Thoracic aorta (tissue), 2 donors: ENCODE measurements at regions not wholly inside any gene's neighbourhood (a gene's known extent, or its start where the extent isn't known, plus 50 kb on each side); places are given as distances from the start of the nearest gene placed in this dataset.

Source experiments
- ATAC-seq: fragments of 150-250 bp; one replicate; pipeline ENCODE4 v1.8.0; 2017; ENCODE audit warnings: low read depth; ENCODE audit not compliant: insufficient number of reproducible peaks, low FRiP score
- DNase-seq: peaks from one replicate; pipeline ENCODE4 v3.0.0-alpha.2; 2020; ENCODE audit warnings: low spot score
- H3K27ac ChIP-seq, 2 donors: fragments of 200-600 bp; sonication (generic); 1 replicate in 1 of 2; 2 replicates in 1 of 2; pipeline ENCODE4 v1.5.1; 2016; ENCODE audit warnings: mild to moderate bottlenecking in 2 of 2, moderate library complexity in 2 of 2
- H3K27me3 ChIP-seq: fragments of 200-600 bp; sonication (generic); replicated peaks from 2 replicates; pipeline ENCODE4 v1.6.0; 2016; ENCODE audit warnings: mild to moderate bottlenecking; ENCODE audit not compliant: insufficient read depth
- H3K36me3 ChIP-seq: fragments of 200-600 bp; sonication (generic); one replicate; pipeline ENCODE4 v1.5.1; 2016
- H3K4me1 ChIP-seq, 2 donors: fragments of 200-600 bp; sonication (generic); 1 replicate in 1 of 2; 2 replicates in 1 of 2; pipeline versions ENCODE4 v1.5.1 to v1.6.0; 2016; ENCODE audit warnings: low read depth in 2 of 2, mild to moderate bottlenecking in 1 of 2; ENCODE audit not compliant: control insufficient read depth in 1 of 2
- H3K4me3 ChIP-seq: fragments of 200-600 bp; sonication (generic); 2 replicates; pipeline ENCODE4 v1.5.1; 2016; ENCODE audit warnings: mild to moderate bottlenecking
- H3K9me3 ChIP-seq: fragments of 200-600 bp; sonication (generic); 2 replicates; pipeline ENCODE4 v1.5.1; 2016
- TF ChIP-seq, protein P1 (sequence below): fragments of 200-600 bp; sonication (generic); IDR thresholded peaks from one replicate; pipeline ENCODE4 v1.5.1; 2019; ENCODE audit warnings: antibody characterized with exemption

DNA sequence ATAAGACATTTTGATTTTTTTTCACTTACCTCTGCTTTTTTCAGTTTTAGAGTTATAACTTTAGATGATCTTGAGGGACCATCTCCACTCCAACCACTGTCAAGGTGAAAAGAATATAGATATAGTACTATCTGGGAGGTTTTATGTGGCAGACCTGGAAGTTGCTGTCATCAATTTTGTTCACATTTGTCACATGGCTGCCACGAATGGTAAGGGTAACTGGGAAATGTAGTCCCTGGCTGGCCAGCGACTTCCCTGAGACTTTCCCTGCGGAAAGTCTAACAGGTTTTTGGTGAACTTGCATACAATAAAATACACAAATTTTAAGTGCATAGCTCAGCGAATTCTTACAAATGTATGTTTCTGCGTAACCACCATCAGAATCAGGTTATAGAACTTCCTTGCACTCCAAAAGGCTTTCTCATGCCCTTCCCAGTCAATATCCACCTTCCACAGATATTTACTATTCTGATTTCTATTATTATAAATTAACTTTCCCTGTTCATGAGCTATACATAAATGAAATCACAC is 121.5 kb downstream of the MAT2B start:
- Histone ChIP-seq H3K27me3 (no peaks in the 10 kb centered on the region), H3K27ac (no peak overlapping the region), H3K4me3 (no peak overlapping the region), H3K36me3 (no peaks in the 10 kb centered on the region), H3K9me3 (no peaks in the 10 kb centered on the region), H3K4me1 (no peaks in the 10 kb centered on the region)
- ATAC-seq, result no peak
- TF ChIP-seq, protein P1, sequence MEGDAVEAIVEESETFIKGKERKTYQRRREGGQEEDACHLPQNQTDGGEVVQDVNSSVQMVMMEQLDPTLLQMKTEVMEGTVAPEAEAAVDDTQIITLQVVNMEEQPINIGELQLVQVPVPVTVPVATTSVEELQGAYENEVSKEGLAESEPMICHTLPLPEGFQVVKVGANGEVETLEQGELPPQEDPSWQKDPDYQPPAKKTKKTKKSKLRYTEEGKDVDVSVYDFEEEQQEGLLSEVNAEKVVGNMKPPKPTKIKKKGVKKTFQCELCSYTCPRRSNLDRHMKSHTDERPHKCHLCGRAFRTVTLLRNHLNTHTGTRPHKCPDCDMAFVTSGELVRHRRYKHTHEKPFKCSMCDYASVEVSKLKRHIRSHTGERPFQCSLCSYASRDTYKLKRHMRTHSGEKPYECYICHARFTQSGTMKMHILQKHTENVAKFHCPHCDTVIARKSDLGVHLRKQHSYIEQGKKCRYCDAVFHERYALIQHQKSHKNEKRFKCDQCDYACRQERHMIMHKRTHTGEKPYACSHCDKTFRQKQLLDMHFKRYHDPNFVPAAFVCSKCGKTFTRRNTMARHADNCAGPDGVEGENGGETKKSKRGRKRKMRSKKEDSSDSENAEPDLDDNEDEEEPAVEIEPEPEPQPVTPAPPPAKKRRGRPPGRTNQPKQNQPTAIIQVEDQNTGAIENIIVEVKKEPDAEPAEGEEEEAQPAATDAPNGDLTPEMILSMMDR, result no peak
- DNase-seq, result no peak

DNA sequence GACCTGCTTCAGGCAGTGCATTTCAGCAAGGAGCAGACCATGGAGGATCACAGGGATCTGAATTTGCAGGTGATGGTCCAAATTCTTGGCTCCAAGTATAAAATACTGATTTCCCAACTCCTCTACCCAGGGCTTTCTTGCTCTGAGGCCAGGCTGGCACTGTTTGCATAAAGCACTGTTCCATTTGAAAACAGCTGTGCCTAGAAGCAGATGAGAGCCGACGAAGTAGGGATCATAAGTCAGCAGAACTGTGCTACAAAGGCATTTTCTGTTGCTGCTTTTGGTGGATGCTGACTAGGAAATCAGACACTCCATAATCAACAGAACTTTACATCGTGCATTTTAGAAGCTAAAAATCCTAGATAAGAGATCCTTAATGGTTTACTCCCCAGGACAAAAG is 126.4 kb downstream of the MAT2B start:
- Histone ChIP-seq H3K36me3 (no peaks in the 10 kb centered on the region), H3K4me1 (no peaks in the 10 kb centered on the region), H3K27me3 (no peaks in the 10 kb centered on the region), H3K4me3 (no peak overlapping the region), H3K27ac (no peak overlapping the region), H3K9me3 (no peaks in the 10 kb centered on the region)
- DNase-seq (no peak), ATAC-seq (no peak)
- TF ChIP-seq, protein P1, result no peak

DNA sequence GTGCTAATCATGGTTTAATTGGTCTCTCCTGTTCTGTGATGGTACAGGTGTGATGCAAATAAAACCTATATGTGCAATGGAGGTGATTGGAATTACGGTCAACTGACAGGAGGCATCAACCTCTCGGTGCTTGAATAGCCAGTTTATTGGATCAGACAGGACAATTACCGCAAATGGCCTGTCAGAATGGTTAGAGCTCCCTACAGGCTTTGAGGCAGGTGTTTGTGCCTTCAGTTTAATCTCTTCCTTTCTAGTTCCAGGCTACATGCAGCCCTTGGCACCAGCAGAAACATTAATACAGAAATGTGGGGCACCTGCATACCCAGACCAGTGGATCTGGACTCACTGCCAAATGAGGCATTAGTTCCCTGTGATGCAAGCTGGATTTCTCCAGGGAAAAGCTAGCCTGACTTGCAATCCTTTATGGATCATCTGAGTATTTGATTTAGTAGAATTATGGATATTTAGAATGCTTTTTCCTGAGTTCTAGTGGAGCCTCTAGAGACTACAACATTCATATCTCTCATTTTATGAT is 128.6 kb downstream of the MAT2B start:
- Histone ChIP-seq H3K9me3 (no peaks in the 10 kb centered on the region), H3K27me3 (no peaks in the 10 kb centered on the region), H3K27ac (no peak overlapping the region), H3K4me3 (no peak overlapping the region), H3K36me3 (no peaks in the 10 kb centered on the region), H3K4me1 (no peaks in the 10 kb centered on the region)
- TF ChIP-seq, protein P1, result no peak
- no peak for DNase-seq
- ATAC-seq, result no peak

DNA sequence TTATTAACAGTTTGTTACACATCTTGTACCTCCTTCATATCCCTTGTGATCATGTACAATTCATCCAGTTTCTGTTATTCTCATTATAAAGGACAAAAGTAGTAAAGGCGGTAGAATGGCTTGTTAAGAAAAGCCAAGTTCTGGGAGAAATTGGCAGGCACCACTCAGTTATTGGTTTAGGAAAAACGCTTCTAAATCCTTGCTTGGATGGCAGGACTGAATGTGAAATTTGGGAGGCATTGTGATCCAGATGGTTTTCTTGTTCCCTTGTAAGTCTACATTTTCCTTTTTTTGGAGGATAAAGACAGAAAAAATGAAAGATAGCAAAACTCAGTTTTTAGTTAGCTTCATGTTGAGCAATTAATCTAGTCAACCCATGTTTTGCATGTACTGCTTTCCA is 130.2 kb downstream of the MAT2B start:
- H3K9me3 ChIP-seq, result no peaks in the 10 kb centered on the region
- H3K36me3 ChIP-seq, result no peaks in the 10 kb centered on the region
- no peaks in the 10 kb centered on the region for H3K4me1 ChIP-seq
- TF ChIP-seq, protein P1, result no peak
- H3K27me3 ChIP-seq, result no peaks in the 10 kb centered on the region
- no peak for ATAC-seq
- DNase-seq, result no peak
- H3K4me3 ChIP-seq, result no peak overlapping the region
- no peak overlapping the region for H3K27ac ChIP-seq

DNA sequence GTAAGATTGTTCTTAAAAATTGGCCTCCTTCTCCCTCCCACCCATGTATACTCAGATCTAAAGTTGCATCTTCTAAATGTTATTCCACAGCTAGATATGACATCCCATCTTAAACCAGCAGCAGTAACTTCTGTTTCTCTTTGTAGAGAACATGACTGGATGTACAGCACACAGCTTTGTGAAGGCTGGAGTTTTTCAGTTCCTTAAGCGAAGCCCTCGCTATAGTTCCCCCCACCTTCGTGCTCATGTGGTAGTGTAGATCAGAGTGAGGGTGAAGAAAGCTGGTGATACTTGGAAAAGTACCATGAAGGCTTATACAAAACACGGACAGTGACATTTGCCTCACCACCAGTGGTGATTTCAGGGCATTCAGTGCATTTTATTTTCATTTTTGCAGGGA is 137.5 kb downstream of the MAT2B start:
- DNase-seq, result no peak
- no peaks in the 10 kb centered on the region for H3K4me1 ChIP-seq
- H3K36me3 ChIP-seq, result no peaks in the 10 kb centered on the region
- no peak overlapping the region for H3K4me3 ChIP-seq
- TF ChIP-seq, protein P1, result no peak
- ATAC-seq, result no peak
- H3K27me3 ChIP-seq, result no peaks in the 10 kb centered on the region
- H3K9me3 ChIP-seq, result no peaks in the 10 kb centered on the region
- H3K27ac ChIP-seq, result no peak overlapping the region
